ENCODE measurements at regions not wholly inside any gene's neighbourhood (a gene's known extent, or its start where the extent isn't known, plus 50 kb on each side); places are given as distances from the start of the nearest gene placed in this dataset.

- no peak for DNase-seq
These were observed 87.5 kb downstream of the LLPH start for GRCh38 chr12:66043035-66043434.

GRCh38 chr12:66041651-66042363 is 88.7 kb downstream of the LLPH start:
- DNase-seq, result no peak

- no peak for DNase-seq
These were observed 94.2 kb downstream of the LLPH start for GRCh38 chr12:66036317-66036716.

- DNase-seq, result no peak
These were observed 95.1 kb downstream of the LLPH start for GRCh38 chr12:66035288-66035966.

- no peak for DNase-seq
These were observed 97.4 kb downstream of the LLPH start for GRCh38 chr12:66033151-66033550.

- DNase-seq, result no peak
These were observed 97.8 kb downstream of the LLPH start for GRCh38 chr12:66032739-66033138.

- DNase-seq, result no peak
These were observed 100.3 kb downstream of the LLPH start for GRCh38 chr12:66030217-66030781.

- no peak for DNase-seq
These were observed 102.2 kb downstream of the LLPH start for GRCh38 chr12:66028390-66028789.

GRCh38 chr12:66025477-66025876 is 105.1 kb downstream of the LLPH start:
- DNase-seq, result no peak

GRCh38 chr12:66024949-66025348 is 105.6 kb downstream of the LLPH start:
- no peak for DNase-seq

GRCh38 chr12:66020481-66020880 is 110.1 kb downstream of the LLPH start:
- no peak for DNase-seq

- DNase-seq, result no peak
These were observed 112.8 kb downstream of the LLPH start for GRCh38 chr12:66017736-66018135.
